ENCODE measurements at regions not wholly inside any gene's neighbourhood (a gene's known extent, or its start where the extent isn't known, plus 50 kb on each side); places are given as distances from the start of the nearest gene placed in this dataset.

GRCh38 chr20:11035211-11035610, 361.4 kb upstream of the JAG1 start:
- no peak for TF ChIP-seq CTCF (IDR thresholded peaks at IDR 0.05)
- DNase-seq (ENCODE audit: low spot score) (no peak), ATAC-seq (ENCODE audit: low FRiP score) (no peak)

- ATAC-seq (ENCODE audit: low FRiP score), result no peak
- TF ChIP-seq CTCF (IDR thresholded peaks at IDR 0.05), result no peak
- no peak for DNase-seq (ENCODE audit: low spot score)
Measured at GRCh38 chr20:11041396-11041795, 367.6 kb upstream of the JAG1 start.

- TF ChIP-seq CTCF (IDR thresholded peaks at IDR 0.05), result no peak
- no peak for DNase-seq (ENCODE audit: low spot score)
- ATAC-seq (ENCODE audit: low FRiP score), result no peak
Measured at GRCh38 chr20:11043001-11043400, 369.2 kb upstream of the JAG1 start.

GRCh38 chr20:11044561-11044960, 370.8 kb upstream of the JAG1 start:
- DNase-seq (ENCODE audit: low spot score) (no peak), ATAC-seq (ENCODE audit: low FRiP score) (no peak)
- no peak for TF ChIP-seq CTCF (IDR thresholded peaks at IDR 0.05)

- TF ChIP-seq CTCF (IDR thresholded peaks at IDR 0.05), result no peak
- ATAC-seq (ENCODE audit: low FRiP score) (no peak), DNase-seq (ENCODE audit: low spot score) (no peak)
Measured at GRCh38 chr20:11045412-11046175, 371.8 kb upstream of the JAG1 start.

GRCh38 chr20:11047559-11047958, 373.8 kb upstream of the JAG1 start:
- ATAC-seq (ENCODE audit: low FRiP score) (no peak), DNase-seq (ENCODE audit: low spot score) (no peak)
- TF ChIP-seq CTCF (IDR thresholded peaks at IDR 0.05), result no peak

- no peak for TF ChIP-seq CTCF (IDR thresholded peaks at IDR 0.05)
- ATAC-seq (ENCODE audit: low FRiP score) (no peak), DNase-seq (ENCODE audit: low spot score) (no peak)
Measured at GRCh38 chr20:11048739-11049138, 374.9 kb upstream of the JAG1 start.

Data from omental fat pad (tissue), 3 donors.